DOHH2 (cell line): ENCODE measurements at regions not wholly inside any gene's neighbourhood (a gene's known extent, or its start where the extent isn't known, plus 50 kb on each side); places are given as distances from the start of the nearest gene placed in this dataset.

Experiments
- EZH2phosphoT487 ChIP-seq: fragments of 200-600 bp; sonication (generic); IDR thresholded peaks from 2 replicates; pipeline ENCODE4 v1.6.1; 2017; ENCODE audit warnings: borderline replicate concordance, mild to moderate bottlenecking, antibody characterized with exemption, low read length, moderate library complexity, mixed read lengths
- TF ChIP-seq, protein P1 (sequence below): fragments of 200-600 bp; sonication (generic); IDR thresholded peaks from one replicate; pipeline ENCODE4 v1.5.1; 2014; ENCODE audit warnings: antibody characterized with exemption, mild to moderate bottlenecking, low read depth, low read length; ENCODE audit not compliant: poor library complexity, severe bottlenecking

DNA sequence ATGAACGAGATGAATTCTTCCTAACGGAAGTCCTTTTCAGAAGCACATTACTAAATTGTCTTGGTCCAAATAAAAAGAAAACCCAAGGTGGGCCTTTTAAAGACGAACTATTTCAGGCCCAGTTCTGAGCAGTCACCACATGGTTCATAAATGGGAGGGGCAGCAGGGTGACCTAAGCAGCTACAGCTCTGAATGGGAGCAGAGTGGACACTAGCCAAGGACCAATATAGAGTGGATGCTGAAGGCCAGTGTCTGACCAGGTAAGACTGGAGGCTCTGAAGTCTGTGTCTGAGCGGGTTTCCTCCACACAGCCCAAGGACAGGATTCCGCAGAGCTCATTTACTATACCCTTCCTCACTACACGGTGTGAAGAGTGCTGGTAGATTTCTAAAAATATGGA is 159.1 kb downstream of the TMEM26 start:
- TF ChIP-seq, protein P1, sequence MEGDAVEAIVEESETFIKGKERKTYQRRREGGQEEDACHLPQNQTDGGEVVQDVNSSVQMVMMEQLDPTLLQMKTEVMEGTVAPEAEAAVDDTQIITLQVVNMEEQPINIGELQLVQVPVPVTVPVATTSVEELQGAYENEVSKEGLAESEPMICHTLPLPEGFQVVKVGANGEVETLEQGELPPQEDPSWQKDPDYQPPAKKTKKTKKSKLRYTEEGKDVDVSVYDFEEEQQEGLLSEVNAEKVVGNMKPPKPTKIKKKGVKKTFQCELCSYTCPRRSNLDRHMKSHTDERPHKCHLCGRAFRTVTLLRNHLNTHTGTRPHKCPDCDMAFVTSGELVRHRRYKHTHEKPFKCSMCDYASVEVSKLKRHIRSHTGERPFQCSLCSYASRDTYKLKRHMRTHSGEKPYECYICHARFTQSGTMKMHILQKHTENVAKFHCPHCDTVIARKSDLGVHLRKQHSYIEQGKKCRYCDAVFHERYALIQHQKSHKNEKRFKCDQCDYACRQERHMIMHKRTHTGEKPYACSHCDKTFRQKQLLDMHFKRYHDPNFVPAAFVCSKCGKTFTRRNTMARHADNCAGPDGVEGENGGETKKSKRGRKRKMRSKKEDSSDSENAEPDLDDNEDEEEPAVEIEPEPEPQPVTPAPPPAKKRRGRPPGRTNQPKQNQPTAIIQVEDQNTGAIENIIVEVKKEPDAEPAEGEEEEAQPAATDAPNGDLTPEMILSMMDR: no peak
- no peak for TF ChIP-seq EZH2phosphoT487
